ENCODE measurements at regions not wholly inside any gene's neighbourhood (a gene's known extent, or its start where the extent isn't known, plus 50 kb on each side); places are given as distances from the start of the nearest gene placed in this dataset.

DNA sequence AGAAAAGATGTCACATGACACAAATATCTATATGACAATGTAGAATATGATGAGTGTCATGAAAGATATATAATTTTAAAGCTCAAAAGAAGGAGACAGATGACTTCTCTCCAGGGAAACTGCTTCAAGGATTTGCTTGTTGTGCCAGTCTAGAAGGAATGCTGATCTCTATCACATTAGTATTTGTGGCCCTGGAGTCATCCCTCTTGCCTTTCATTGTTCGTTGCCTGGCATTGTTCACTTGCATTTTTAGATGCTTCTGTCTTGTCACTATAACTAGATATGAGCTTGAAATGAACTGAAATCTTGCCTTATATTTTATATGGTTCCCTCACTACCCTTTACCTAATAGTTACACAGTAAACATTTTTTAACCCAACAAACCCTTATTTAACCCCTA, 207.5 kb downstream of the ZNF608 start:
- TF ChIP-seq ZIK1 (CRISPR knock-in tag; IDR thresholded peaks at IDR 0.05; ENCODE audit: borderline replicate concordance, low read depth), result no peak
- no peak for TF ChIP-seq EZH2 (conservative IDR thresholded peaks at IDR 0.05; ENCODE audit: low read depth, low read length)
- TF ChIP-seq CEBPG (CRISPR knock-in tag; IDR thresholded peaks at IDR 0.05), result no peak
